ENCODE measurements at regions not wholly inside any gene's neighbourhood (a gene's known extent, or its start where the extent isn't known, plus 50 kb on each side); places are given as distances from the start of the nearest gene placed in this dataset.

DNA sequence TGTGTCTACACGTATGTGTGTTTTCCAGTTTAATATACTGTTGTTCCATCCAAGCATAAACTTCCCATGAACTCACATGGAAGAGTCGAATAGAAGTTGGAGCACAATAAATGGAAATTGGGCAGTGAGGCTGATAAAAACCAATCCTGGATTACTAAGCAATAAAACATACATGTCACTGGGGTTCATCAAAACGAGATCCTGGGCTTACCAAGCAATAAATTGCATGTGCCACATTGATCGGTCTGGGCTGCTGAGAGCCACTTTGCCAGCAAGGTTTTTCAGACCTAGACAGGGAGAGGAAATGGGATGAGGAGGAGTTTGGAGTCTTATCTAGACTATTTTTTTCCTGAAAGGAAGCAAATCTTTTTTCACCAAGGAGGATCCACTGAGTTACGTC lies 322.3 kb upstream of the C16orf82 start:
- no peak overlapping the region for H3K27ac ChIP-seq
- TF ChIP-seq, protein P1, sequence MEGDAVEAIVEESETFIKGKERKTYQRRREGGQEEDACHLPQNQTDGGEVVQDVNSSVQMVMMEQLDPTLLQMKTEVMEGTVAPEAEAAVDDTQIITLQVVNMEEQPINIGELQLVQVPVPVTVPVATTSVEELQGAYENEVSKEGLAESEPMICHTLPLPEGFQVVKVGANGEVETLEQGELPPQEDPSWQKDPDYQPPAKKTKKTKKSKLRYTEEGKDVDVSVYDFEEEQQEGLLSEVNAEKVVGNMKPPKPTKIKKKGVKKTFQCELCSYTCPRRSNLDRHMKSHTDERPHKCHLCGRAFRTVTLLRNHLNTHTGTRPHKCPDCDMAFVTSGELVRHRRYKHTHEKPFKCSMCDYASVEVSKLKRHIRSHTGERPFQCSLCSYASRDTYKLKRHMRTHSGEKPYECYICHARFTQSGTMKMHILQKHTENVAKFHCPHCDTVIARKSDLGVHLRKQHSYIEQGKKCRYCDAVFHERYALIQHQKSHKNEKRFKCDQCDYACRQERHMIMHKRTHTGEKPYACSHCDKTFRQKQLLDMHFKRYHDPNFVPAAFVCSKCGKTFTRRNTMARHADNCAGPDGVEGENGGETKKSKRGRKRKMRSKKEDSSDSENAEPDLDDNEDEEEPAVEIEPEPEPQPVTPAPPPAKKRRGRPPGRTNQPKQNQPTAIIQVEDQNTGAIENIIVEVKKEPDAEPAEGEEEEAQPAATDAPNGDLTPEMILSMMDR (conservative IDR thresholded peaks at IDR 0.05) = no peak

DNA sequence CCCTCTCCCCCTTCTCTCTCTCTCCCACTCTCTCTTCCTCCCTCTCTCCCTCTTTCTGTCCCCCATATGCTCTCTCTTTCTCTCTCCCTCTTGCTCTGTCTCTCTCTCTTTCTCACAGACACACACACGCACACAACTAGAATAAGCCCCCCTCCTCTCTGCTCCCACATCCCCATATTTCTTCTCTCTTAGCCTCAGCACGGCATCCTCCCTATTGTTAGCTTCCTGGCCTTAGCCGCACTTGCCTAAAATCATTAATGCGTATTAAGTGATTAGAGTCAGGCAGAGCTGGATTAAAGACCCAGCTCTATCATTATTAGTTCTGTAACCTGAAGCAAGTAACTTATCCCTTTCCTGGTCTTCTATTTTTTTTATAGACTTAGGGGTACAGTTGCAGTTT lies 319.0 kb upstream of the C16orf82 start:
- TF ChIP-seq, protein P1 (conservative IDR thresholded peaks at IDR 0.05) = no peak
- H3K27ac ChIP-seq = no peak overlapping the region

DNA sequence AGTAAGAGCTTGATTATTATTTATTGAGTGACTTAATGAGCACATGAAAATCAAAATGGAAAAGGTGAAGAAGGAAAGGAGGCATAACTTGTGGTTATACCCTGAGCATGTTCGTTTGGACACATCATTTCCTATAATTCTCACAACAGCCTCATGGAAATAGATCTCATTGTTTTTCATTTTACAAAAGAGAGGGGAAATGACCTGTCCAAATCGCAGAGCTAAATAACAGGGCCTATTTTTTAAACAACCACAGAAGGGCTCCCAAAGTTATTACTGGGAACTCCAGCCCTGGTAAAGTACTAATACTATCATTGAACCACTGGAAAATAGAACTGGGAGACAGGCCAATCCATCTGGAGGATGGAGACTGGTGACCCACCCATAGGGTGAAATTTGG lies 317.7 kb upstream of the C16orf82 start:
- no peak overlapping the region for H3K27ac ChIP-seq
- TF ChIP-seq, protein P1 (conservative IDR thresholded peaks at IDR 0.05) = no peak

DNA sequence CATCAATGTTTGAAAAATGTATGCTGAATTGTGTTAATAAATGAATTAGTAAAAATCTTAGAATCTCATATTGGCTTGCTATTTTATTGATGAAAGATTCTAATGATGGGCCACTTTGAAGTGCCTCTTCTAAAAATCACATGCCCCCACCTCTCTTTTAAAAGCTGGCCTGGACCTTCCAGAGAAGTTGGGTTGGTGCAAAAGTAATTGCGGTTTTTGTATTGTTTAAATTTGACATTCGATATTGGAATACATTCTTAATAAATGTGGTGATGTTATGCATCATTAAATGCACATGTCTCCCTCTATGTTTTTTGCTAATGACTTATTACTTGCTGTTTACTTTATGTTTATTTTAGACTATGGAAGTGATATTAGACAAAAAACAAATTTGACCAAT lies 314.6 kb upstream of the C16orf82 start:
- H3K27ac ChIP-seq = no peak overlapping the region
- TF ChIP-seq, protein P1 (conservative IDR thresholded peaks at IDR 0.05) = no peak

DNA sequence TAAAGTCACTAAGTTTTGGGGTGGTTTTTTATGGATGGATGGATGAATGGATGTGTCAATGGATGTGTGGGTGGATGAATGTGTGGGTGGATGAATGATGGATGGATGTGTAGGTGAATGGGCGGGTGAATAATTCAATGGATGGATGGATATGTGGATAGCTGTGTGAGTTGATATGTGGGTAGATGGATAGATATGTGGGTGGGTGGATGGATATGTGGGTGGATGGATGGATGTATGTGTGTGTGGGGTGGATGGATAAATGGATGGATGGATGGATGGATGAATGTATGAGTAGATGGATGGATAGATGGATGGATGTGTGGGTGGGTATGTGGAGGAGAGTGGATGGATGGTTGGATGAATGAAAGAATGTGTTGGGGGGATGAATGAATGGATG lies 310.1 kb upstream of the C16orf82 start:
- no peak overlapping the region for H3K27ac ChIP-seq
- TF ChIP-seq, protein P1 (conservative IDR thresholded peaks at IDR 0.05) = no peak

DNA sequence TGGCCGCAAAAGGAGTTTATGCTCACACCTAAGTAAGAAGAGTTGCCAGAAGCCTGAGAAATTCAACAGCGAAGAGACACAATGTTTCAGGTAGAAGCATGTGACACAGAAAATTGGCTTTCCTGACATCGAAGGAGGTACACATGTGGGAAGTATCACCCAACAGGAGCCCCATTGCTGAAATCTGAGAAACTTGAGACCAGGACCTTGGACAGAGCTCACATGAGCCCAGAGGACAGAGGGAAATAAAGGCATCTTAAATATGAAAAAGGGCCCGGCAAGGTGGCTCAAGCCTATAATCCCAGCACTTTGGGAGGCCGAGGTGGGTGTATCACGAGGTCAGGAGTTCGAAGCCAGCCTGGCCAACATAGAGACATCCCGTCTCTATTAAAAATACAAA lies 304.1 kb upstream of the C16orf82 start:
- TF ChIP-seq, protein P1 (conservative IDR thresholded peaks at IDR 0.05) = no peak
- no peak overlapping the region for H3K27ac ChIP-seq

DNA sequence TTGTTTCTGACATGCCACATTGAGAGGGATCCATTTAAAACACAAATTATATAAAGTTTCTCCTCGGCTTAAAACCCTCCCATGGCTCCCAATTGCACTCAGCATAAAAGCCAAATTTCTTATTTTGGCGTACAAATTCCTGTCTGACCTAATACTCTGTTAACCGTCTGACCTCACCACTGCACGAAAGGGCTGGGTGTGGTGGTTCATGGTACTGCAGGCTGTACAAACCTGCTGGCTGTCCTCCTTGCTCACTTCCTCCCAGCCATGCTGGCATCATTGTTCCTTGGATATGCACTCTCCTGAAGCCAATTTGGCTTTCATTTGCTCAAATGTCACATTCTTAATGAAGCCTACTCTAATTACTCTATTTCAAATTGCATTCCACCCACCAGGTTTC lies 301.6 kb upstream of the C16orf82 start:
- TF ChIP-seq, protein P1 (conservative IDR thresholded peaks at IDR 0.05) = peak; percentile 56
- no peak overlapping the region for H3K27ac ChIP-seq

All from VCaP (cell line).